Transverse colon (tissue), 4 donors: ENCODE measurements at regions not wholly inside any gene's neighbourhood (a gene's known extent, or its start where the extent isn't known, plus 50 kb on each side); places are given as distances from the start of the nearest gene placed in this dataset.
A peak's percentile ranks its signal among the peaks of the same experiment; 100 is the strongest.

Experiments used
- DNase-seq: peaks from one replicate; pipeline ENCODE4 v3.0.0-alpha.2; 2019
- H3K27ac ChIP-seq, 4 donors: fragments of 200-600 bp; sonication (generic); 2 replicates each; pipeline ENCODE4 v1.5.1; 2016 to 2018; ENCODE audit warnings: inconsistent platforms in 4 of 4
- H3K27me3 ChIP-seq: fragments of 200-600 bp; sonication (generic); 2 replicates; pipeline ENCODE4 v1.5.1; 2017; ENCODE audit warnings: inconsistent platforms
- H3K36me3 ChIP-seq, 4 donors: fragments of 200-600 bp; sonication (generic); 2 replicates each; pipeline ENCODE4 v1.5.1; 2017 to 2019; ENCODE audit warnings: inconsistent platforms in 4 of 4
- H3K4me1 ChIP-seq, 4 donors: fragments of 200-600 bp; sonication (generic); 2 replicates each; pipeline ENCODE4 v1.5.1; 2017 to 2020; ENCODE audit warnings: inconsistent platforms in 4 of 4
- H3K4me3 ChIP-seq, 4 donors: fragments of 200-600 bp; sonication (generic); 1 replicate in 1 of 4; 2 replicates in 3 of 4; pipeline versions ENCODE4 v1.5.1 to v1.6.1; 2017 to 2019; ENCODE audit warnings: inconsistent platforms in 4 of 4
- H3K9me3 ChIP-seq, 2 donors: fragments of 200-600 bp; sonication (generic); 2 replicates each; pipeline ENCODE4 v1.5.1; 2017 to 2019; ENCODE audit warnings: inconsistent platforms in 2 of 2
- CTCF ChIP-seq, 5 experiments: fragments of 200-600 bp in 3 of 5; fragments of 450-650 bp in 2 of 5; sonication (generic) in 3 of 5; IDR thresholded peaks; 1 replicate in 2 of 5; 2 replicates in 3 of 5; pipeline ENCODE4 v1.5.1; 2016 to 2017; ENCODE audit warnings: antibody characterized with exemption in 5 of 5, inconsistent platforms in 3 of 5, mild to moderate bottlenecking in 2 of 5, moderate library complexity in 1 of 5
- EP300 ChIP-seq: sonication (generic); formaldehyde crosslinking; IDR thresholded peaks from one replicate; pipeline ENCODE4 v1.6.1; 2017; ENCODE audit warnings: antibody characterized with exemption, low read depth
- POLR2A ChIP-seq: fragments of 450-650 bp; IDR thresholded peaks from one replicate; pipeline ENCODE4 v1.6.1; 2016; ENCODE audit warnings: antibody characterized with exemption, mild to moderate bottlenecking, moderate library complexity
- POLR2AphosphoS5 ChIP-seq, 3 donors: sonication (generic); formaldehyde crosslinking; IDR thresholded peaks; one replicate each; pipeline ENCODE4 v1.6.1; 2016; ENCODE audit warnings: antibody characterized with exemption in 3 of 3
- WGBS, 2 donors: methylation state at CpG; one replicate each; pipeline ENCODE4 v1.1.5; 2018; ENCODE audit warnings: low coverage in 1 of 2; 5-methylcytosine and 5-hydroxymethylcytosine counted together
- in situ Hi-C, 4 donors: fragments of 200-750 bp; cut with MboI; loops; one replicate each; pipeline versions ENCODE4 v1.15.0 to v1.15.1; 2017; ENCODE audit warnings: low sequenced_read_pairs in 3 of 4, low pct_ligation_motif_present in 1 of 4, low pct_unique_long_range_greater_than_20kb in 1 of 4
- intact Hi-C: fragments of 100-400 bp; cut with DNase I; formaldehyde crosslinking; loops from one replicate; pipeline ENCODE4 v1.15.1; 2023; ENCODE audit warnings: low total_unique reads

GRCh38 chr19:30686826-30687566, 314.8 kb downstream of the ZNF536 start:
- intact Hi-C loops (loop anchor here (10.0 kb wide), 2 partner anchors 1358 to 1538 kb away; no protein-coding TSS in a partner anchor), in situ Hi-C loops (loop anchor here in 1 of 4 donors (25.0 kb wide), 2 partner anchors 675 to 1350 kb away; no protein-coding TSS in a partner anchor)
- no peak overlapping the region for H3K27ac ChIP-seq
- no peak for DNase-seq
- H3K4me1 ChIP-seq, result peaks cover 0 to 7% (median 0%) of the 10 kb centered on the region in 4 donors
- WGBS, 2 donors, result 43 to 52% methylated on average over 14 to 16 of the region's 16 CpGs
- H3K36me3 ChIP-seq, result no peaks in the 10 kb centered on the region
- H3K4me3 ChIP-seq, result no peak overlapping the region
- H3K27me3 ChIP-seq, result peaks cover 25% of the 10 kb centered on the region
- no peaks in the 10 kb centered on the region for H3K9me3 ChIP-seq
- TF ChIP-seq POLR2AphosphoS5 (IDR thresholded peaks at IDR 0.05) (no peak), EP300 (no peak), POLR2A (no peak), CTCF (IDR thresholded peaks at IDR 0.05) (no peak)

- intact Hi-C loops (loop anchor here (10.0 kb wide), 2 partner anchors 1359 to 1539 kb away; no protein-coding TSS in a partner anchor), in situ Hi-C loops (loop anchor here in 1 of 4 donors (25.0 kb wide), 2 partner anchors 676 to 1351 kb away; no protein-coding TSS in a partner anchor)
- H3K27ac ChIP-seq, result no peak overlapping the region
- H3K27me3 ChIP-seq, result peaks cover 19% of the 10 kb centered on the region
- TF ChIP-seq EP300 (no peak), POLR2A (no peak), CTCF (IDR thresholded peaks at IDR 0.05) (peak in 1 of 5 experiments; percentile 11), POLR2AphosphoS5 (IDR thresholded peaks at IDR 0.05) (no peak)
- H3K9me3 ChIP-seq, result no peaks in the 10 kb centered on the region
- no peaks in the 10 kb centered on the region for H3K36me3 ChIP-seq
- 30 to 64% methylated on average over 2 to 23 of the region's 23 CpGs for WGBS, 2 donors
- DNase-seq, result no peak
- peaks cover 0 to 2% (median 0%) of the 10 kb centered on the region in 4 donors for H3K4me1 ChIP-seq
- no peak overlapping the region for H3K4me3 ChIP-seq
These were observed 314.1 kb downstream of the ZNF536 start for GRCh38 chr19:30686176-30686820.

GRCh38 chr19:30685426-30686000, 313.3 kb downstream of the ZNF536 start:
- intact Hi-C loops, result loop anchor here (10.0 kb wide), 2 partner anchors 1359 to 1539 kb away; no protein-coding TSS in a partner anchor
- H3K27me3 ChIP-seq, result peaks cover 12% of the 10 kb centered on the region
- TF ChIP-seq EP300 (no peak), POLR2AphosphoS5 (IDR thresholded peaks at IDR 0.05) (no peak), CTCF (IDR thresholded peaks at IDR 0.05) (no peak), POLR2A (no peak)
- no peaks in the 10 kb centered on the region for H3K36me3 ChIP-seq
- DNase-seq, result no peak
- peaks cover 0 to 2% (median 0%) of the 10 kb centered on the region in 4 donors for H3K4me1 ChIP-seq
- no peak overlapping the region for H3K27ac ChIP-seq
- H3K4me3 ChIP-seq, result no peak overlapping the region
- no peaks in the 10 kb centered on the region for H3K9me3 ChIP-seq
- WGBS, 2 donors, result 59 to 71% methylated on average over 10 to 13 of the region's 13 CpGs
- in situ Hi-C loops, result loop anchor here in 1 of 4 donors (25.0 kb wide), 2 partner anchors 677 to 1352 kb away; no protein-coding TSS in a partner anchor

GRCh38 chr19:30684613-30685012, 312.4 kb downstream of the ZNF536 start:
- no peak for DNase-seq
- H3K27ac ChIP-seq, result no peak overlapping the region
- WGBS, 2 donors, result 67 to 79% methylated on average over 6 to 10 of the region's 10 CpGs
- no peak overlapping the region for H3K4me3 ChIP-seq
- TF ChIP-seq EP300, result no peak
- TF ChIP-seq POLR2A, result no peak
- no peak for TF ChIP-seq POLR2AphosphoS5 (IDR thresholded peaks at IDR 0.05)
- no peak for TF ChIP-seq CTCF (IDR thresholded peaks at IDR 0.05)
- in situ Hi-C loops, result loop anchor here in 1 of 4 donors (25.0 kb wide), 2 partner anchors 678 to 1353 kb away; no protein-coding TSS in a partner anchor
- no peaks in the 10 kb centered on the region for H3K9me3 ChIP-seq
- H3K36me3 ChIP-seq, result no peaks in the 10 kb centered on the region
- H3K4me1 ChIP-seq, result peaks cover 0 to 2% (median 0%) of the 10 kb centered on the region in 4 donors
- H3K27me3 ChIP-seq, result peaks cover 11% of the 10 kb centered on the region
- intact Hi-C loops, result loop anchor here (10.0 kb wide), 2 partner anchors 1360 to 1540 kb away; no protein-coding TSS in a partner anchor
